Thoracic aorta (tissue), 2 donors: ENCODE measurements at regions not wholly inside any gene's neighbourhood (a gene's known extent, or its start where the extent isn't known, plus 50 kb on each side); places are given as distances from the start of the nearest gene placed in this dataset.

Experiments used
- ATAC-seq: fragments of 150-250 bp; one replicate; pipeline ENCODE4 v1.8.0; 2017; ENCODE audit warnings: low read depth; ENCODE audit not compliant: insufficient number of reproducible peaks, low FRiP score
- DNase-seq: peaks from one replicate; pipeline ENCODE4 v3.0.0-alpha.2; 2020; ENCODE audit warnings: low spot score
- H3K27ac ChIP-seq, 2 donors: fragments of 200-600 bp; sonication (generic); 1 replicate in 1 of 2; 2 replicates in 1 of 2; pipeline ENCODE4 v1.5.1; 2016; ENCODE audit warnings: mild to moderate bottlenecking in 2 of 2, moderate library complexity in 2 of 2
- H3K27me3 ChIP-seq: fragments of 200-600 bp; sonication (generic); replicated peaks from 2 replicates; pipeline ENCODE4 v1.6.0; 2016; ENCODE audit warnings: mild to moderate bottlenecking; ENCODE audit not compliant: insufficient read depth
- H3K36me3 ChIP-seq: fragments of 200-600 bp; sonication (generic); one replicate; pipeline ENCODE4 v1.5.1; 2016
- H3K4me1 ChIP-seq, 2 donors: fragments of 200-600 bp; sonication (generic); 1 replicate in 1 of 2; 2 replicates in 1 of 2; pipeline versions ENCODE4 v1.5.1 to v1.6.0; 2016; ENCODE audit warnings: low read depth in 2 of 2, mild to moderate bottlenecking in 1 of 2; ENCODE audit not compliant: control insufficient read depth in 1 of 2
- H3K4me3 ChIP-seq: fragments of 200-600 bp; sonication (generic); 2 replicates; pipeline ENCODE4 v1.5.1; 2016; ENCODE audit warnings: mild to moderate bottlenecking
- H3K9me3 ChIP-seq: fragments of 200-600 bp; sonication (generic); 2 replicates; pipeline ENCODE4 v1.5.1; 2016
- CTCF ChIP-seq: fragments of 200-600 bp; sonication (generic); IDR thresholded peaks from one replicate; pipeline ENCODE4 v1.5.1; 2019; ENCODE audit warnings: antibody characterized with exemption

GRCh38 chr20:39216195-39216594, 254.1 kb downstream of the DHX35 start:
- DNase-seq (no peak), ATAC-seq (no peak)
- no peak for TF ChIP-seq CTCF

DNA sequence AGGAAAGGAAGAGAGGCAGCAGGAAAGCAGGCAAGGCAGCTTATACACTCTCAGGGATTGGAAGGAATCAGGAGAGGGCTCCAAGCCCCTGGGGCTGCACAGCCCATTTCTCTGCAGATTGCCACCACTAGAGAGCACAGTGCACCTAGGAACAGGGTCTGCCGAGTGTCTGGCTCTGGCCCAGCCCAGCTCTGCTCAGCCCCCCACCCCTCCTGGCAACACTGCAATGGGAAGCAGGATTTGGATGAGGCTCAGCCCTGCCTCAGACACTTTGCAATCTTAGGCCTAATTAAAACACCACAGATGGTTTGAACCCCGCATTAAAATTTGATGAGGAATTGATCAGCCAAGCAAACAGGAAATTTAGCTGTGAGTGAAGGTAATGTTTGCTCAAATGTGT, 252.7 kb downstream of the DHX35 start:
- TF ChIP-seq CTCF, result no peak

More at GRCh38 chr20:39216195-39216594, 254.1 kb downstream of the DHX35 start:
- H3K9me3 ChIP-seq, result no peaks in the 10 kb centered on the region
- H3K27me3 ChIP-seq, result no peaks in the 10 kb centered on the region
- H3K4me3 ChIP-seq, result no peak overlapping the region
- no peaks in the 10 kb centered on the region for H3K36me3 ChIP-seq
- no peaks in the 10 kb centered on the region for H3K4me1 ChIP-seq
- no peak overlapping the region for H3K27ac ChIP-seq

DNA sequence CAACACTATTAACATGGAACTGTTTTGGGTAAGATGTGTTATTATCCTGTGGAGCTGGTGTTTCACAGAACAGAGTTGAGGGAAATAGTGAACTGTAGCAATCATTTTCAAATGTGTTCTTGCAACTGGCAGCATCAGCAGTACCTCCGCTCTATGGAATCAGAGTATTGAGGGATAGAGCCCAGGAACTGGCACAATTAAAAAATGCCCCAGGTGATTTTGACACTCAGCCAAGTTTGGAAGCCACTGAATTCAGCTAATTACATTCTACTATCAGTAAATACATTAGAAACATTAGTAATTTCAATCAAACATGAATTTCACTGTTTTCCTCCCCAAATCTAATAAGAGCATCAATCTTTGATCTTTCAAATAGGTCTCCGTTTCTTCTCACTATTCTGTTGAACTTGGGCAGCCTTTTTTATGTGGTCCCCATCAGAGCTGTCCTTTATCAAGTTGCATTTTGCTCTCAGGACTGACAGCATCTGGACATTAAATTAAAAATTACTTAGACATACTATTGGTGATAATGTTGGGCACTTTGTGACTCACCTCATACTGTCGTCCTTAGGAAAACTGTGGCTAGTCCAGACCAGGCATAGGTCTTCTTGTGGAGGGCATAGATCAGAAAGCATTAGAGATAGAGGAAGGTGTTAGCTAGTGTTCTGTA, 251.5 kb downstream of the DHX35 start:
- TF ChIP-seq CTCF, result no peak
- Histone ChIP-seq H3K36me3 (no peaks in the 10 kb centered on the region), H3K4me1 (no peaks in the 10 kb centered on the region), H3K27ac (no peak overlapping the region), H3K9me3 (no peaks in the 10 kb centered on the region), H3K27me3 (no peaks in the 10 kb centered on the region), H3K4me3 (no peak overlapping the region)
- DNase-seq (no peak), ATAC-seq (no peak)

More for the DNA sequence above, 252.7 kb downstream of the DHX35 start:
- no peaks in the 10 kb centered on the region for H3K36me3 ChIP-seq
- H3K9me3 ChIP-seq, result no peaks in the 10 kb centered on the region
- H3K27me3 ChIP-seq, result no peaks in the 10 kb centered on the region
- DNase-seq, result no peak
- no peak overlapping the region for H3K27ac ChIP-seq
- H3K4me1 ChIP-seq, result no peaks in the 10 kb centered on the region
- ATAC-seq, result no peak
- no peak overlapping the region for H3K4me3 ChIP-seq

DNA sequence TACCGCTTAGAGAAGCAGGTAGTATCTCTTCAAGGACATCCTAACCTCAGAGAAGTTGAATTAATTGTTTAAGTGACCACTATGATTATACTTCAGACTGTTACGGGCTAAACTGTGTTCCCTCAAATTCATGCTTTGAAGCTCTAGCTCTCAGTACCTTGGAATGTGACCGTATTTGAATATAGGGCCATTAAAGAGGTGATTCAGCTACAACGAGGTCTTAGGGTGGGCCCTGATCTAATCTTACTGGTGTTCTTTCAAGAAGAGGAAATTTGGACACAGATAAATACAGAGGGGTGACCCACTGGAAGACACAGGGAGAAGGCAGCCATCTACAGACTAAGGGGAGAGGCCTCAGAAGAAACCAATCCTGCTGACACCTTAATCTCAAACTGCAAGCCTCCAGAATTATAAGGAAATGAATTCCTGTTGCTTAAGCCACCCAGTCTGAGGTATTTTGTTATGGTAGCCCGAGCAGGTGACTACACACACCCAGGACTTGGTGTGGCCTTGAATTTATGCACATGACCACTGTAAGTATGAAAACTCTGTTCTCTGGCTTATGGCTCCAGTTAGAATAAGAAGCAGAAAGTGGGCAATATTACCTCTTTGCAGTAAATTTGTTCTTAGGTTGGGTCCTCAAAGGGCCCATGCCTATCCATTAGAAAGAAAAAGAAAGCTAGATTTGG, 249.1 kb downstream of the DHX35 start:
- ATAC-seq (no peak), DNase-seq (no peak)
- H3K27ac ChIP-seq, result no peak overlapping the region

More for the DNA sequence above, 249.1 kb downstream of the DHX35 start:
- Histone ChIP-seq H3K4me1 (no peaks in the 10 kb centered on the region), H3K27me3 (no peaks in the 10 kb centered on the region), H3K36me3 (no peaks in the 10 kb centered on the region), H3K9me3 (no peaks in the 10 kb centered on the region), H3K4me3 (no peak overlapping the region)
- TF ChIP-seq CTCF, result no peak
